GM19025 (cell line): ENCODE measurements at regions not wholly inside any gene's neighbourhood (a gene's known extent, or its start where the extent isn't known, plus 50 kb on each side); places are given as distances from the start of the nearest gene placed in this dataset.
"Not testable (repeated sequence)": the region's sequence is repeated elsewhere in the genome, so short reads cannot be mapped to it uniquely, and the experiment has no call there.

Experiments used
- ATAC-seq: cut with Tn5 transposase; IDR thresholded peaks from one replicate; pipeline ENCODE4 v1.9.1; 2021; ENCODE audit warnings: mild to moderate bottlenecking, low read depth, moderate library complexity; ENCODE audit not compliant: unreplicated experiment

DNA sequence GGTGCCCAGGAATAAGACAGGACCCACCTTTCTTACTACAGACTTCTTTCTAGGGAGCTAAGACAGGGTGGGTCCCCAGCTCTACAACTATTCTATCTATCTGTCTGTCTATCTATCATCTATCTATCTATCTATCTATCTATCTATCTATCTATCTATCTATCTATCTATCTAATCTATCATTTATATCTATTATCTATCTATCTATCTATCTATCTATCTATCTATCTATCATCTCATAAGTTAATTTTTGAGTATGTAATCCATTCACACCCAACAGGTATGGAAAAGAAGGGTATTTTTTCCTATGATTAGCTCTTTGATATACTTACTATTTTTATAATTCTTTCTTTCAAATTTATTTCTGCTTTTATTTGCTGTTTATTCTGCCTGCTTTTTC lies 55.9 kb downstream of the BAMBI start:
- no peak for ATAC-seq

DNA sequence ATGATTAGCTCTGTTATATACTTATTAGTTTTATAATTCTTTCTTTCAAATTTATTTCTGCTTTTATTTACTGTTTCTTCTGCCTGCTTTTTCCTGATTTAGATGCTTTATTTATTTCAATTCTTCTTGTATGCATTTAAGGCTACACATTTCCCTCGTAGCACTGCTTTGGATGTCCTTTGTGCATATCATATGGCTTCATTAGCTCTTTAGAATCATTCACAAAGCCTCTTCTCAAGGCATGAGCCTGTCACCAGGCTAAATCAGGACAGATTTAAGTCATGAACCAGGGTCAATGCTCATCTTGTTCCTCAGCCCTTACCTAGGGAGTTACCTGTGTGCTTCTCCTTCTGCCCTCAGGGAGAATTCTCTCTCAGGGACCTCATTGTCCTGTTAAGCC lies 56.3 kb downstream of the BAMBI start:
- no peak for ATAC-seq

DNA sequence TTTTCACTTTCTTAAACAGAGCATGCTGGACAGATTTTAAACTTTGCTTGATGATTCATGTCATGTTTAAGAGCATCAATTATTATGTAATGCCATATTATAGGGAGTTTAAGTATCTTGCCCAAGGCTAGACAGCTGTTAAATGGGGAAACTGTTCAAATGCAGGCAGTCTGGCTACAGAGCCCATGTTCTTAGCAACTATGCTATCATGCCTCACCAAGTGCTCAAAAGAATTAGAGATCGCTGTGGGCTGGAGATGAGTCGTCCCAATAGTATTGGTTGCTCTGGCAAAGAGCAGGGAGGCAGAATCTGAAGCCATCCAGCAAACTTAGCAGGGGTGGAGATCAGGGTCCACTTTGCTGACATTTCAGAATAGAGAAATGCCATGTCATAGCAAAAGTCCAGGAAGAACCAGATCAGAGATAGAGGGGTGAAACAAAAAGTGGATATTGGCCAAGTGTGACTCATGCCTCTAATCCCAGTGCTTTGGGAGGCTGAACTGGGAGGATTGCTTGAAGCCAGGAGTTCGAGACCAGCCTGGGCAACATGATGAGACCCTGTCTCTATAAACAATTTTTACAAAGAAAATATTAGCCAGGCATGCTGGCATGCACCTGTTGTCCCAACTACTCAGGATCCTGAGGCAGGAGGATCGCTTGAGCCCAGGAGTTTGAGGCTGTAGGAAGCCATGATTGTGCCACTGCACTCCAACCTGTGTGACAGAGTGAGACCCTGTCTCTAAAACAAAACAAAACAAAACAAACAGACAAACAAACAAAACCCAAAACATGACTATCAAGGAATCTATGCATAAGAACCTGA lies 57.8 kb downstream of the BAMBI start:
- no peak for ATAC-seq

DNA sequence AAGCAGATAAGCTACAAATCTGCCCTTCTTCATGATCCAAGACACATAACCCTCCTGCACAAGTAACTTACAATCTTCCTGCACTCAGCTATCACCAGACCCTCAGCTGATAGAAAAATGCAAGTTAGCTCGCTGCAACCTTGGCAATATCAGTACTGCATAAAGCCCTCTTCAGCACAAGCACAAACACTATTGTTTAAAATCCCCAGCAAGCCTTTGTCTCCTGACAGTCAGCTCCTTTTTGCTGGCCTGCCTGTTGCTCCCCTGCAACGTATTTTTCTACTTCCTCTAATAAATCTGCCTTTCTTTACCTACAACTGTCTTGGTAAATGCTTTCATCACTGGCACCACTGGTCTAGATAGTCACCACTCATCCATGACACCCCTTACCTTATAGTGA lies 59.8 kb downstream of the BAMBI start:
- no peak for ATAC-seq

DNA sequence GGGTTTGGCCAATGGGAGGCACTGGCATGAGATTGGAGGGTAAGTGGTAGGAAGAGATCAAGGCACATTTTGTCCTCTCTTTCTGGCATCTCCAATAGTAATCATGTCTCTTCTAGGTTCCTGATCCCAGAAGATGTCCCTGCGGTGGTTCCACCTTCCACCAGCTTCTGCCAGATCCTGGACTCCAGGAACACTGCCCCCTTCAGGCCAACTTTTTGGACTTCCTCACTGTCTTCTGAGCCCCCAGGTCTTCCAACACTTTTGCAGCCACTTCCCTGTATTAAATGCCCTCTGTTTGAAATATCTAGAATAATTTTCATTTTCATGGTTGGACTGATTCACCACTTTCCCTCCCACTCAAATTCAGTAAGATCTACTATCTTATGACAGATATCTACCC lies 60.9 kb downstream of the BAMBI start:
- ATAC-seq = no peak

DNA sequence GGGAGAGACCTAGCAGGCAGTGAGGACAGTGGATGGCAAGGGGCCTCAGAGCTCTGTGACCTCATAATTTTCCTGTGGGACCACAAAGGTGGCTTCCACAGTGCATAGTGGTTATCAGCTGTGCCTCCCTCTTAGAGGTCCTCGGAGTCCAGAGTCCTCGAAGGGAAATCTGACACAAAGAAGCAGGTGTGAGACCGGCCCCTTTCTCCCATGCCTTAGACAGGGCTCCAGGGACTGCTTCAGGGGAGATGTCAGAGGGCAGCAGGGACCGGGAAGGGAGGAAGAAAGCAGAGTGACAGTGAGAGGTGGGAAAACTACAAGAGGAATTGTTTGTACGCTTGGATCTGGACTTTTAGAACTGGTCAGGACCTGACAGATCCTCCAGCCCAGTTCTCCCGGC lies 66.3 kb downstream of the BAMBI start:
- ATAC-seq = no peak

DNA sequence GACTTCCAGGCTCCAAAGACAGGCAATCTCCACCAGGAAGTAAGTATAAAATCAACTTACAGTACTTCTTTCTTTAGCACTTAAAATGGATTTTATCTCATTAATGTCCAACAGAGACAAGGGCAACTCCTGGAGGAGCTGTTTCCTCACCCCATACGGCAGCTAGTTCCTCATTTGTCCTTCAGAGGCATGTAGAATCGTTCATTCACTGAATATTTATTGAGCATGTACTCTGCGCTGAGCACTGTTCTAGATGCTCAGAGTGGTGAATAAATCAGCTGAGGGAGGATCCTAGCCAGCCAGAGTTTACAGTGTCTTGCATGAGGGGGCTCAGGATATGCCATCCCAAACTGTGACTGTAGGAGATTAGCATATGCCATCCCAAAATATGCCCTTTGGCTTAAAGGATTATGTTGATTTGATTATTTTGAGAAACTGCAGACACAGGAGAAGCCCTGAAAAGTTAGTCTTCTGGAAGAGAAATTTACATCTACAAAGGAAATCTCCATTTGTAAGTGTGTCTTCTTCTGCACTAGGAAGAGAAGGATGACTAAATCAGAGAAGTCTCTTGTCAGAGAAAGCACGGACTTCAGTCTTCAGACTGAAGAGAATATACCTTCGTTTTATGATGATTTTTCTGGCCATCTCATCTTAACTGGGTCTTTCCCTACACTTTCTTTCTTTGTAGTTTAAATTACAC lies 66.9 kb downstream of the BAMBI start:
- ATAC-seq = no peak

DNA sequence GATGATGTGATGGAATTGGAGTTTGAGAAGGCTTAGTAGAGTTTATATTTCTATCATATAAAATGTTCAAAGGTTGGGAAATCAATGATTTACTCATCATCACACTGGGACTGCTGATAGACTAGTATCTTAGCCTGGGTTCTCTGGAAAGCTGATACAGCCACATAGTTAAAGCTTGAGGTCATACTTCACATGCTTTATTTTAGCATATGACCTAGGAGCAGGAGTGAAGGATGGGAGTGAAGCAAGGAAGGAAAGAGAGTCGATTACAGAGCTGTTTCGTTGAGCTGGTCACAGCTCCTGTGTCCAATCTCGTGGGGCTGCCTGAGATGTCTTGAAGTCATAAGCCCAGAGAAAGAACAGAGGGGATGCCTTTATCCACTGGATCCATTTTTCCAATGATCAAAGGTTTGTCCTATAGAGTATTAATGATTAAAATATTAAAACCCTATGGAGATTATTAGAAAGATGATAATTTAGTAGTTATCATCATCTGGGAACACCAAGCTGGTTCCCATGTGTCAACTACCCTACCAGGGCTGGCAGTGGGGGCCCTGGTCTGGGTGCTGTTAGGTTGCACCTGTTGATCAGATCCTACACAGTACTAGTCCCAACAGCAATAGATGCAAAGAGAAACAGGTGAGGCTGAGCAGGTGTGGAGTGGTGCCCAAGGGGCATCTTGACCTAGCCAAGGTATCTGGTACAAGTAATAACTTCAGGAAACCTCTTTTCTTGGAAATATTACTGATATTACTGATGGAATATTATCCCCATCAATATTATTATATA lies 77.8 kb downstream of the BAMBI start:
- no peak for ATAC-seq

DNA sequence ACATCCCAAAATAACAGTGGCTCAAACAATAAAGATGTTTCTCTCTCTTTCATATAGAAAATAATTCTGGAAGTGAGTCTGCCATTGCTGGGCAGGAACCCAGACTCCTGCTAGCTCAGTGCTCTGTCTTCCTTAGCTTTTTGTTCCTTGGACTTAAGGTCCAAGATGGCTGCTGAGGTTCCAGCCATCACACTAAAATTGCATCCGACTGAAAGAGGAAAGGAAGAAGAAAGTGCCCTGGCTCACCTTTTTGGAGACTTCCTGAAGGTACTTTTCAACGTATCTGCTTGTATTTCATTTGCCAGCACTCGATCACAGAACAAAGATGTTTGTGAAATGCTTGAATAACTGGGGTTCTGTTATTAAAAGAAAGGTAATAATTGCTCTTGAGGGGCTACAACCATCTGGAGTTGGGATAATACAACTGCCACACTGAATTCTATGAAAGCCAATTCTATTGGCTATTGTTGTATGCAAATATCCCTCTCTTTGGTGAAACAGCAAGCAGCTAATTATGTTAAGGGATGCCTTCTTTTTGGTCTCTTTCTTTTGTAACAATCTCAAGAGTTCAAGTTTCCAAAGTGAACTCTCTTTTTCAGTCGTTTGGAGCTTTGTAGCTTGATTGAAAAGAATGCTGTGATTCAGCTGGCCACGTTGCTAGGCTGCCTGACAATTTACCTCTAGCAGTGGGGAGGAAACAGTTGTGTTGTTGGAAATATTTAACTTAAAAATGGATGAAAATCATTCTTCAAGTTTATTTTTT lies 83.9 kb downstream of the BAMBI start:
- no peak for ATAC-seq

DNA sequence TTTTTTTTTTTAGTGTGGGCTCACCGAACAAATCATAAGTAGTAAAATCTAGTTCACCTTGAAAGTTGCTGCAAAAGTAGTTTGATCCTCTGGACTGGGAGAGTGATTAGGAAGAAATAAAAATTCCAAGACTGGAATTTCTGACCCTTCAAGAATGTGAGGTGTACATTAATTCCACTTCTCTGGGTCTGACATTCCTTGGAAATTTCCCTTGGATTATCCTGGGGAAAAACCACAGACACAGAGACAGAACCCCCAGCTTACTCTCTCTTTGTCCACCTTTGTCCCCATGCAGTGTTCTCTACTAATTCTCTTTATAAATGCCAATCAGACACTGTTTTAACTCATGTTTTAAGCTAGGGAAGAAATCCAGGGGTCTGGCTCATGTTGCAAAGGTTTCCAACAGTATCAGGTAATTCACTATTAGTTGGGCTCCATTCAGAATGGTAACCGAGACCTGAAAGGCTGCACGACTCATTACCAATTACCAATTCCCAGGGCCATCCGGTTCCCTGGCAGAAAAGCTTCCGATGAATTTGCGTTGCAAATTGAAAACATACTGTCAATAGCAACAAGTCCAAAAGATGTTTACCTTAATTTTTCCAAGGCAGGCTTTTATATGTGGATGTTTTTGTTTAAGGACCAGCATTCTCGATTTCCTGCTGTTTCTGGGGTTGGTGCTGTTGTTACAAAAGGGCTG lies 86.3 kb downstream of the BAMBI start:
- no peak for ATAC-seq

DNA sequence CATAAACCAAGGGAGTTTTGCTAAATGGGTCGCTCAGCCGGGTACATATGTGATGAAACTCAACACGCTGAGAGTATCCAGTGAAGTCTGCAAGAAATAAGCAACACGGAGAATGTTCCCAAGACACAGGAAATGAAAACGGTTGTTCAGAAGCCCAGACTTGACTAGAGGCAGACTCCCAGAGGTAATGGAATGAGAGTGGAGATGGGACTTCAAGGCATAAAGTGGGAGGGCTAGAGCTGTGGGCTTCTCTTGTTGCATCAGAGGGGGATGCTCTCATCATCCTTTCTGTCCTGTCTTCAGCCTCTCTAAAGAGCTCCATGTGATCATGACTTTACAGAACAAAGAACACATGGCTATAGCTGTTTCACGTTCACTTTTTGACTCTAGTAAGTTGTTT lies 88.3 kb downstream of the BAMBI start:
- no peak for ATAC-seq

DNA sequence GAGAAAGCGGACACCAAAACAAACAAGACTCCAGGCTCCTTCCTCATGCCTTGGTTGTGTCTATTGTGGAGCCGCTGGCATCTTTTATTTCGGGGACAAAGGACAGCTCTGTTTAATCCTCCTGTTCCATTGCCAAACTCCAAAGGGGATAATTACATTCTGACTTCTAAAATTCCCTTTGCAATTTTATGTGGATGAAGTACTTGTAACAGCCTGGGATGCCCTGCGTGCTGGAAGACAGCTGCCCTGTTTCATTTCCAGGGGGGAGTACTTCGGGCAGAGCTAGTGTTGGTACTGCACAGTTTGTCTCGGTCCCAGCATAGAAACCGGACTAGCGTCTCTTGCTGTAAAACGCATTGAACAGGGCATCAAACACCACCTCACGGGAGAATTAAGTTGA lies 90.9 kb downstream of the BAMBI start:
- no peak for ATAC-seq

DNA sequence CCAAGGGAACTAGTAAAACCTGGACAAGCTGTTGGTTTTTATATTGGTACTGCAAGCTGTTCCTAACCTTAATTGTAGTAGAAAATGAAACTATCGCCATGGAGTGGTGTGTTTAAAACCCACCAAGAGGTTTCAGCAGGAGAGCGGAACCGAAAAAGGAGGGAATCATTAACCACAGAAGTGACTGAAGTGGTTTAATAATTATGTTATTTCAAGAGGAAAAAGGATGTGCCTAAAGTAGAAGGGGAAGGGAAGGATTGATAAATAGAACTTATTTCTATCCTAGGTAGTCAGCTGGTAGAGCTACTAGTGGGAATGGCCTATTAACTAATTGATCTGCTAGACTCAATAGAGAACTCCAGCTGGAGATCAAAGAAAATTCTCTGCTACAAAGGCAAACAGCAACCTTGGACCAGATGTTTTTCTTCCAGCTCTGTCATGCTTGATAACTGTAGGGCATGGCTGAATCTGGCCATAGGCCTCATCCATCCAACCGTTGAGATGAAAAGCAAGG lies 91.8 kb downstream of the BAMBI start:
- ATAC-seq = no peak

DNA sequence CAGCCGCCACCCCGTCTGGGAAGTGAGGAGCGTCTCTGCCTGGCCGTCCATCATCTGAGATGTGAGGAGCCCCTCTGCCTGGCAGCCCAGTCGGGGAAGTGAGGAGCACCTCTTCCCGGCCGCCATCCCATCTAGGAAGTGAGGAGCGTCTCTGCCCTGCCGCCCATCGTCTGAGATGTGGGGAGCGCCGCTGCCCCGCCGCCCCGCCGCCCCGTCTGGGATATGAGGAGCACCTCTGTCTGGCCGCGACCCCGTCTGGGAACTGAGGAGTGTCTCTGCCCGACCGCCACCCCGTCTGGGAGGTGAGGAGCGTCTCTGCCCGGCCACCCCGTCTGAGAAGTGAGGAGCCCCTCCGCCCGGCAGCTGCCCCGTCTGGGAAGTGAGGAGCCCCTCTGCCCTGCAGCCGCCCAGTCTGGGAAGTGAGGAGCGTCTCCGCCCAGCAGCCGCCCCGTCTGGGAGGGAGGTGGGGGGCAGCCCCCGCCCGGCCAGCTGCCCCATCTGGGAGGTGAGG lies 94.3 kb downstream of the BAMBI start:
- not testable (repeated sequence) for ATAC-seq

DNA sequence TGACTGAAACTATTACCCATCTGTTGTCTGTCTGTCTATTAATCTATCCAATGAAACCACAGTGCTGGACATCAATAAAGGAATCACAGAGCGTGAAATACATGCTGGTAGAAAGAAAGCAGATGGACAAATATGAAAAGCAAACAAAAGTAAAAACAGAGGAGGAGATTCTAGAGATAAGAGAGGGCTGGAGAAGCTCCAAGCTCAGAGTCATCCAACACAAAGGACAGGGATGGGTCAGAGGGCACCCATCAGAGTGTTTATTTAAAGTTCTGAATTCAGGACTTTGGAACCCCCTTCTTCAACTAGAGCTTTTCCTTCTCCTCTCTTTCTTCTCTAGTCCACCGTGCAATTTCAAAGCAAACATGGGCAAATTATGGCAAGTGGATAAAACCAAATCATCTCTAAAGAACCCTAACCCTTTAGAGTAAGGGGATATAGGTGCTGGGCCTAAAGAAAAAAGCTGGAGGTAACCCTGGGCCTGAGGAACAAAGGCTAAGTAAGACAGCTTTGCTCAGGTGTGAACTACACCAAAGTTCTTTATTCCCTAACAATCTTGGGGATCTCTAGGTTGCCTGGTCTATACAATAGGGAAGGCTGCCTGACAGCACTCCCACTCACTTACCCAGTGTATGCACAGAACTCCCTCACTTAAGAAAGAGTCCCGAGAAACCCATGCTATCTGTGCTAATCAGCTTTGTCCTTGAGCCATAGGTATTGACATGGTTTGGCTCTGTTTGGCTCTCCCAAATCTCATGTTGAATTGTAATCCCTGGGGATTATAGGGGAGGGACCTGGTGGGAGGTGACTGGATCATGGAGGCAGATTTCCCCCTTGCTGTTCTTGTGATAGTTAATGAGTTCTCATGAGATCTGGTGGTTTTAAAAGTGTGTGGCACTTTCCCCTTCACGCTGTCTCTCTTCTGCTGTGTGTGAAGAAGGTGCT lies 97.0 kb downstream of the BAMBI start:
- ATAC-seq = no peak

DNA sequence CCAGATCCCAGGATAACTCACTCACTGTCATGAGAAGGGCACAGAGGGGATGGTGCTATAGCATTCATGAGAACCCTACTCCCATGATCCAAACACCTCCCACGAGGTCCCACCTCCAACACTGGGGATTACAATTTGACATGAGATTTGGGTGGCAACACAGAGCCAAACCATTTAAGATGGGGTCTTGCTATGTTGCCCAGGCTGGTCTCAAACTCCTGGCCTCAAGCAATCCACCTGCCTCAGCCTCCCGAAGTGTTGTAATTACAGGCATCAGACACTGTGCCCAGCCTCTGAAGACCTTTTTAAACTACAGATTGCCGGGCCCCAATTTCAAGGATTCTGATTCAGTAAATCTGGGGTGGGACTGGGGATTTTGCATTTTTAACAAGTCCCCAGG lies 98.5 kb downstream of the BAMBI start:
- no peak for ATAC-seq

DNA sequence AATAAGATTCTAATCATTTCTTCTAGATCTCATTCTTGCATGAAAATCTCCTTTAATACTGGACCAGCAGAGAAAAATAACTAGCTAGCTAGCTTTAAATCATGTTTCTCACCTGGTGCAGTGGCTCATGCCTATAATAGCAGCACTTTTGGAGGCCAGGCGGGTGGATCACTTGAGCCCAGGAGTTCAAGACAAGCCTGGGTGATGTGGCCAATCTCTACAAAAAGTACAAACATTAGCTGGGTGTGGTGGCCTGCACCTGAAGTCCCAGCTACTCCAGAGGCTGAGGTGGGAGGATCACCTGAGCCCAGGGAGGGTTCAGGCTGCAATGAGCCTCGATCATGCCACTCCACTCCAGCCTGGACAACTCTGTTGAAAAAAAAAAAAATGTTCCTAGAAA lies 99.2 kb downstream of the BAMBI start:
- ATAC-seq = no peak

DNA sequence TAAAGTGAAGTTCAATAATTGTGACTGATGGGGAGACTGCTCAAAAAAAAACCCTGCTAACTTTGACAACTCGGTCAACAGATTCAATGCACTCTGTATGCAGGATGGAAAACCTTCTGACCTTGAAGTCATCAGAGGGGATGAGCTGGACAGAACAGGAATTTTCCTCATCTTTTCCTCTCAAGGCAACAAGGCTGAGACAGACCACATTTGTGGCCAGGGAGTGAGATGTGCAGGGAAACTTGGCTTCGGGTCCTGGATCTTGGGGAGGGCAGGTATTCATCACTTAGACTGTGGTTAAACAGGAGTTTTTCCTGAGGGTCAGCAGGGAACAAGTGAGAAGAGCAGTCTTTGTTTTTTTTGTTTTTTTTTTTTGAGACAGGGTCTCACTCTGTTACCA lies 100.6 kb downstream of the BAMBI start:
- ATAC-seq = no peak

DNA sequence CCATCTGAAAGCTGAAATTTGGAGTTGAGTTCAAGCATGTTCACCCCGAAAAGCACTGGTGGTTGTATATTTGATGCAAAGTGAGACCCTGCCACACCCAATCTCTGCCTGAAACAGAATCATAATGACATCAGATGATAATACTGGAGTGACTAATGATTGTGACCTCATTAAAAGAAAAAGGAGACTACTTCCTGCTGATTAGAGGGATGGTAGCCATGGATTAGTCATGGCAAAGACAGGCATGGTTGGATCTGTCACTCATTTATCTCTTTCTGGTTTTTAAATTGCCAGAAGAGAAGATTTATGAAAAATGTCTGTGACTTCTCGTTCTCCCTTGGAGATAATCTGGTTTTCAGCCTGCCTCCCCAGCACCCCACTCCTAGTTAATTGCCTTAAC lies 101.2 kb downstream of the BAMBI start:
- no peak for ATAC-seq
